Nephron (organoid): ENCODE measurements at regions not wholly inside any gene's neighbourhood (a gene's known extent, or its start where the extent isn't known, plus 50 kb on each side); places are given as distances from the start of the nearest gene placed in this dataset.
"Not testable (repeated sequence)": the region's sequence is repeated elsewhere in the genome, so short reads cannot be mapped to it uniquely, and the experiment has no call there.

Experiments
- H3K27ac Mint-ChIP-seq, 3 experiments: 2 replicates each; pipeline ENCODE4 v1.8.0; 2020; ENCODE audit warnings: mixed read lengths in 3 of 3, mild to moderate bottlenecking in 2 of 3, moderate library complexity in 1 of 3
- H3K27me3 Mint-ChIP-seq: 2 replicates; pipeline ENCODE4 v1.8.0; 2021; ENCODE audit warnings: low read depth, mild to moderate bottlenecking, moderate library complexity, mixed read lengths
- H3K36me3 Mint-ChIP-seq: 2 replicates; pipeline ENCODE4 v1.8.0; 2020; ENCODE audit warnings: low read depth, mixed read lengths
- H3K4me1 Mint-ChIP-seq: 2 replicates; pipeline ENCODE4 v1.8.0; 2020; ENCODE audit warnings: mixed read lengths
- H3K4me3 Mint-ChIP-seq, 3 experiments: 2 replicates each; pipeline ENCODE4 v1.8.0; 2020; ENCODE audit warnings: mild to moderate bottlenecking in 3 of 3, mixed read lengths in 3 of 3, moderate library complexity in 2 of 3
- H3K9me3 Mint-ChIP-seq: 2 replicates; pipeline ENCODE4 v1.8.0; 2020; ENCODE audit warnings: mixed read lengths
- TF ChIP-seq, protein P1 (sequence below), 3 experiments: fragments of 200-600 bp; sonication (generic); IDR thresholded peaks; one replicate each; pipeline ENCODE4 v1.5.0; 2021; ENCODE audit warnings: antibody characterized with exemption in 3 of 3; ENCODE audit not compliant: unreplicated experiment in 3 of 3

GRCh38 chr17:83026311-83026811, 53.0 kb upstream of the METRNL start:
- Mint-ChIP-seq H3K36me3 (peaks cover 39% of the 10 kb centered on the region), H3K27me3 (no peaks in the 10 kb centered on the region), H3K4me3 (no peak overlapping the region), H3K4me1 (peaks cover 11% of the 10 kb centered on the region), H3K27ac (no peak overlapping the region), H3K9me3 (no peaks in the 10 kb centered on the region)
- TF ChIP-seq, protein P1, sequence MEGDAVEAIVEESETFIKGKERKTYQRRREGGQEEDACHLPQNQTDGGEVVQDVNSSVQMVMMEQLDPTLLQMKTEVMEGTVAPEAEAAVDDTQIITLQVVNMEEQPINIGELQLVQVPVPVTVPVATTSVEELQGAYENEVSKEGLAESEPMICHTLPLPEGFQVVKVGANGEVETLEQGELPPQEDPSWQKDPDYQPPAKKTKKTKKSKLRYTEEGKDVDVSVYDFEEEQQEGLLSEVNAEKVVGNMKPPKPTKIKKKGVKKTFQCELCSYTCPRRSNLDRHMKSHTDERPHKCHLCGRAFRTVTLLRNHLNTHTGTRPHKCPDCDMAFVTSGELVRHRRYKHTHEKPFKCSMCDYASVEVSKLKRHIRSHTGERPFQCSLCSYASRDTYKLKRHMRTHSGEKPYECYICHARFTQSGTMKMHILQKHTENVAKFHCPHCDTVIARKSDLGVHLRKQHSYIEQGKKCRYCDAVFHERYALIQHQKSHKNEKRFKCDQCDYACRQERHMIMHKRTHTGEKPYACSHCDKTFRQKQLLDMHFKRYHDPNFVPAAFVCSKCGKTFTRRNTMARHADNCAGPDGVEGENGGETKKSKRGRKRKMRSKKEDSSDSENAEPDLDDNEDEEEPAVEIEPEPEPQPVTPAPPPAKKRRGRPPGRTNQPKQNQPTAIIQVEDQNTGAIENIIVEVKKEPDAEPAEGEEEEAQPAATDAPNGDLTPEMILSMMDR (IDR thresholded peaks at IDR 0.05; ENCODE audit: unreplicated experiment in 3 of 3) = no peak

- H3K27me3 Mint-ChIP-seq, H3K27ac Mint-ChIP-seq, H3K4me1 Mint-ChIP-seq, H3K4me3 Mint-ChIP-seq, H3K9me3 Mint-ChIP-seq: not testable (repeated sequence)
- H3K36me3 Mint-ChIP-seq = peaks cover 43% of the 10 kb centered on the region
These were observed 52.5 kb upstream of the METRNL start for GRCh38 chr17:83026921-83027320.

- Mint-ChIP-seq H3K27ac (no peak overlapping the region), H3K4me3 (no peak overlapping the region), H3K4me1 (no peaks in the 10 kb centered on the region), H3K9me3 (no peaks in the 10 kb centered on the region), H3K36me3 (peaks cover 51% of the 10 kb centered on the region), H3K27me3 (no peaks in the 10 kb centered on the region)
- TF ChIP-seq, protein P1 (IDR thresholded peaks at IDR 0.05; ENCODE audit: unreplicated experiment in 3 of 3) = no peak
These were observed 50.6 kb upstream of the METRNL start for GRCh38 chr17:83028851-83029250.

DNA sequence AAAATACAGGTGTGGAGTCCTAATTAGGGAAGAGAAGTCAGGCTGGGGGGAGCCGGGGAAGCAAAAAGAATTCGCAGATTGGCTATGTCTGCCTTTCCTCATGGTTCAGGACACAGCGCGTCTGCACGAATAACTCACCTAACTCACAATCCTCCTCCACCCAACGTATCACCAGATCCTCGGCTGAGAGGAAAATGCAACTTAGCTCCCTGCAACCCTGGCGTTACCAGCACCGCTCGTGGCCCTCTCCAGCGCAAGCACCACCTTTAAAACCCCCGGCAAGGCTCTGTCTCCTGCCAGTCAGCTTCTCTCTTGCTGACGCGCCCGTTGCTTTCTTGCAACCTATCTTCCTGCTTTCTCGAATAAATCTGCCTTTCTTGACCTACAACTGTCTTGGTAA, 49.8 kb upstream of the METRNL start:
- Mint-ChIP-seq H3K36me3 (peaks cover 58% of the 10 kb centered on the region), H3K4me1 (no peaks in the 10 kb centered on the region), H3K27ac (no peak overlapping the region), H3K27me3 (no peaks in the 10 kb centered on the region), H3K4me3 (no peak overlapping the region), H3K9me3 (peaks cover 2% of the 10 kb centered on the region)
- TF ChIP-seq, protein P1 (IDR thresholded peaks at IDR 0.05; ENCODE audit: unreplicated experiment in 3 of 3) = no peak
